A673 (cell line): ENCODE measurements at regions not wholly inside any gene's neighbourhood (a gene's known extent, or its start where the extent isn't known, plus 50 kb on each side); places are given as distances from the start of the nearest gene placed in this dataset.

Experiments used
- CTCF ChIP-seq: fragments of 300-800, 200-600 bp; sonication (generic); conservative IDR thresholded peaks from 2 replicates; pipeline ENCODE4 v1.5.1; 2017; ENCODE audit warnings: low read depth, mild to moderate bottlenecking, antibody characterized with exemption, low read length, moderate library complexity, mixed read lengths
- EZH2 ChIP-seq: fragments of 200-600 bp; sonication (generic); IDR thresholded peaks from 2 replicates; pipeline ENCODE4 v1.6.1; 2017; ENCODE audit warnings: borderline replicate concordance, low read depth, mild to moderate bottlenecking, mixed read lengths, antibody characterized with exemption, low read length; ENCODE audit not compliant: poor library complexity, severe bottlenecking

GRCh38 chr6:155850408-155850841 is 394.8 kb upstream of the NOX3 start:
- TF ChIP-seq CTCF = no peak
- TF ChIP-seq EZH2 = no peak
